Thyroid gland (tissue), 4 donors: ENCODE measurements at regions not wholly inside any gene's neighbourhood (a gene's known extent, or its start where the extent isn't known, plus 50 kb on each side); places are given as distances from the start of the nearest gene placed in this dataset.

Source experiments
- DNase-seq, 2 donors: peaks; one replicate each; pipeline ENCODE4 v3.0.0-alpha.2; 2019
- H3K27ac ChIP-seq, 3 donors: fragments of 200-600 bp; sonication (generic); 1 replicate in 2 of 3; 2 replicates in 1 of 3; pipeline ENCODE4 v1.5.1; 2016 to 2019; ENCODE audit warnings: mild to moderate bottlenecking in 1 of 3, moderate library complexity in 1 of 3
- H3K27me3 ChIP-seq: fragments of 200-600 bp; sonication (generic); one replicate; pipeline ENCODE4 v1.5.1; 2019
- H3K36me3 ChIP-seq, 2 donors: fragments of 200-600 bp; sonication (generic); one replicate each; pipeline ENCODE4 v1.5.1; 2016 to 2019
- H3K4me1 ChIP-seq, 2 donors: fragments of 200-600 bp; sonication (generic); one replicate each; pipeline ENCODE4 v1.5.1; 2017 to 2019
- H3K4me3 ChIP-seq, 3 donors: fragments of 200-600 bp; sonication (generic); replicated peaks in 1 of 3; 1 replicate in 2 of 3; 2 replicates in 1 of 3; pipeline ENCODE4 v1.5.1; 2016; ENCODE audit warnings: mild to moderate bottlenecking in 1 of 3
- H3K9me3 ChIP-seq: fragments of 200-600 bp; sonication (generic); one replicate; pipeline ENCODE4 v1.5.1; 2017
- CTCF ChIP-seq, 6 experiments: fragments of 200-600 bp in 3 of 6; fragments of 450-650 bp in 3 of 6; sonication (generic) in 3 of 6; IDR thresholded peaks; one replicate each; pipeline ENCODE4 v1.5.1; 2016 to 2019; ENCODE audit warnings: antibody characterized with exemption in 6 of 6, mild to moderate bottlenecking in 2 of 6, inconsistent platforms in 1 of 6, moderate library complexity in 1 of 6
- POLR2A ChIP-seq, 2 donors: fragments of 450-650 bp; IDR thresholded peaks; one replicate each; pipeline ENCODE4 v1.6.1; 2017; ENCODE audit warnings: antibody characterized with exemption in 2 of 2, mild to moderate bottlenecking in 2 of 2, moderate library complexity in 1 of 2
- WGBS, 2 donors: methylation state at CpG; one replicate each; pipeline ENCODE4 v1.1.5; 2017; 5-methylcytosine and 5-hydroxymethylcytosine counted together
- intact Hi-C: fragments of 100-400 bp; cut with DNase I; formaldehyde crosslinking; loops from one replicate; pipeline ENCODE4 v1.15.1; 2023

- Histone ChIP-seq H3K36me3 (no peaks in the 10 kb centered on the region), H3K27me3 (no peaks in the 10 kb centered on the region), H3K4me1 (no peaks in the 10 kb centered on the region), H3K27ac (no peak overlapping the region), H3K9me3 (no peaks in the 10 kb centered on the region), H3K4me3 (no peak overlapping the region)
- no peak for TF ChIP-seq POLR2A (IDR thresholded peaks at IDR 0.05)
- DNase-seq, result no peak
- intact Hi-C loops, result no loop called here
Observed at GRCh38 chr4:60173103-60173502, 1027.0 kb upstream of the ADGRL3 start.

GRCh38 chr4:60173718-60174117 is 1026.4 kb upstream of the ADGRL3 start:
- Histone ChIP-seq H3K4me3 (no peak overlapping the region), H3K27ac (no peak overlapping the region), H3K9me3 (no peaks in the 10 kb centered on the region), H3K36me3 (no peaks in the 10 kb centered on the region), H3K4me1 (no peaks in the 10 kb centered on the region), H3K27me3 (no peaks in the 10 kb centered on the region)
- WGBS, 2 donors, result 86 to 88% methylated on average over 4 to 5 of the region's 5 CpGs
- DNase-seq, result no peak
- intact Hi-C loops, result no loop called here
- TF ChIP-seq CTCF (IDR thresholded peaks at IDR 0.05) (no peak), POLR2A (IDR thresholded peaks at IDR 0.05) (no peak)

GRCh38 chr4:60175241-60175640 is 1024.9 kb upstream of the ADGRL3 start:
- no peak for DNase-seq
- 28 to 33% methylated on average over 1 of the region's 1 CpG for WGBS, 2 donors
- Histone ChIP-seq H3K36me3 (no peaks in the 10 kb centered on the region), H3K4me1 (no peaks in the 10 kb centered on the region), H3K27me3 (no peaks in the 10 kb centered on the region), H3K9me3 (no peaks in the 10 kb centered on the region), H3K4me3 (no peak overlapping the region), H3K27ac (no peak overlapping the region)
- TF ChIP-seq CTCF (IDR thresholded peaks at IDR 0.05), result no peak
- no peak for TF ChIP-seq POLR2A (IDR thresholded peaks at IDR 0.05)
- intact Hi-C loops, result no loop called here

- no peaks in the 10 kb centered on the region for H3K36me3 ChIP-seq
Observed at GRCh38 chr4:60187428-60187827, 1012.7 kb upstream of the ADGRL3 start.

GRCh38 chr4:60189286-60189685 is 1010.8 kb upstream of the ADGRL3 start:
- H3K27ac ChIP-seq, result no peak overlapping the region
- H3K4me1 ChIP-seq, result no peaks in the 10 kb centered on the region
- H3K27me3 ChIP-seq, result no peaks in the 10 kb centered on the region
- no peaks in the 10 kb centered on the region for H3K9me3 ChIP-seq
- TF ChIP-seq CTCF (IDR thresholded peaks at IDR 0.05) (no peak), POLR2A (IDR thresholded peaks at IDR 0.05) (no peak)
- 91 to 92% methylated on average over 5 of the region's 5 CpGs for WGBS, 2 donors
- no peak overlapping the region for H3K4me3 ChIP-seq
- H3K36me3 ChIP-seq, result no peaks in the 10 kb centered on the region
- intact Hi-C loops, result no loop called here
- no peak for DNase-seq

More at GRCh38 chr4:60187428-60187827, 1012.7 kb upstream of the ADGRL3 start:
- intact Hi-C loops, result no loop called here
- 69 to 72% methylated on average over 2 to 3 of the region's 3 CpGs for WGBS, 2 donors
- Histone ChIP-seq H3K4me3 (no peak overlapping the region), H3K9me3 (no peaks in the 10 kb centered on the region), H3K27ac (no peak overlapping the region), H3K4me1 (no peaks in the 10 kb centered on the region), H3K27me3 (no peaks in the 10 kb centered on the region)
- TF ChIP-seq POLR2A (IDR thresholded peaks at IDR 0.05) (no peak), CTCF (IDR thresholded peaks at IDR 0.05) (no peak)
- DNase-seq, result no peak

- H3K4me3 ChIP-seq, result no peak overlapping the region
- H3K9me3 ChIP-seq, result no peaks in the 10 kb centered on the region
- no peak for TF ChIP-seq CTCF (IDR thresholded peaks at IDR 0.05)
- no peak for TF ChIP-seq POLR2A (IDR thresholded peaks at IDR 0.05)
- H3K36me3 ChIP-seq, result no peaks in the 10 kb centered on the region
- no peaks in the 10 kb centered on the region for H3K4me1 ChIP-seq
- H3K27me3 ChIP-seq, result no peaks in the 10 kb centered on the region
- 83 to 91% methylated on average over 1 of the region's 1 CpG for WGBS, 2 donors
- intact Hi-C loops, result no loop called here
- DNase-seq, result no peak
- no peak overlapping the region for H3K27ac ChIP-seq
Observed at GRCh38 chr4:60194214-60194613, 1005.9 kb upstream of the ADGRL3 start.
